CD4-positive, alpha-beta T cell treated with Interleukin-10 for 1 hour (primary cell): ENCODE measurements at regions not wholly inside any gene's neighbourhood (a gene's known extent, or its start where the extent isn't known, plus 50 kb on each side); places are given as distances from the start of the nearest gene placed in this dataset.

Experiments
- DNase-seq: peaks from one replicate; pipeline ENCODE4 v3.0.0-alpha.2; 2020

DNA sequence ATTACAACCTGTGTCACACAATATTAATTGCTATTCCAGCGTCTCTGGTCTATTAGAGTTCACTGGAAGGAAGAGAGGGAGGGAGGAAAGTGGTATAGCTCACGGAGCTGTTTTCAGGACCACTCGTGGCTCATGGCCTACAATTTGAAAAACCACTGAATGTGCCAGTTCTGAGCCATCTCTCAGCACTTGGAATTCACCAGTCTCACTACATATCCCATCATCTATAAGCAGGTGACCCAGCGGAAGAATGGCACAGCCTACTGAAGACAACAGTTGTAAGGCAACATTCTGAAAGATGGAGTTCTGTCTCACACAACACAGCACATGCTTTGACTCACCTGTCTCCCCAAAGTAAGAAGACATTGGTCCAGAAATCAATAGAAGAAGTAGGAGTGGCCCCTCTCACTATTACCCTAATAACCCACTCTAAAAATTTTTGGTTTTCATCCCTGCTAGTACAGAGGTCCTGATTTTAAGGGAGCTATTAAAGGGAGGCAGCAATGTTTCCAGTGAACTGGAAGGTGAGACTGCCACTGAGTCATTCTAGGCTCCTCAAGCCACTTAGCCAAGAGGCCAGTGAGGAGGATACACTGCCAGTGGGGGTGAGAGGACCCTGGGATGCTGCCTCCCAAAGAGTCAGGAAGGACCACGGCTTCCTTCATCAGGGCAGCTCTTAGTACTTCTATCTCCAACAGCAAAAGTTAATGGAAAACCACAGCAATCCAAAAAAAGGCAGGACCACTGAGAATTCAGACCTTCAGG is 50.0 kb upstream of the DOCK9 start:
- DNase-seq, result no peak

DNA sequence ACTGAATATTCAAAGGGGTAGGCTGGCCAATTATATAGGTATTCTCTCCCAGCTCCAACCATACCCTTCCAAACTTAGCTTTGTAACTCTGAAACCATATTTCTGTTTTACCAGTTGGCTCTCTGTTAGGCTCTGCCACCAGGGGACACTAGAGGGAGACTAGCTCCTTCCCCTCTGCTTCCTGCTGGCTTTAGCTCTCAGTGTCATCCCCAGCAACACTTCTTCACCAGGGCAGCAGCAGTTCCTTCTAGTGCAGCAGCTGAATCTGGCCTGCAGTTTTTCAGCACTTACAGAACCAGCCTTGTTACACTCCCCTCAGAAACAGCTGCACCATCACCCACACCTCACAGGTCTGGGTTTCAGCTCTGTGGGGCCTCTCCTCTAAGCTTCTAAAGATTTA is 51.0 kb upstream of the DOCK9 start:
- peak; percentile 51 for DNase-seq

DNA sequence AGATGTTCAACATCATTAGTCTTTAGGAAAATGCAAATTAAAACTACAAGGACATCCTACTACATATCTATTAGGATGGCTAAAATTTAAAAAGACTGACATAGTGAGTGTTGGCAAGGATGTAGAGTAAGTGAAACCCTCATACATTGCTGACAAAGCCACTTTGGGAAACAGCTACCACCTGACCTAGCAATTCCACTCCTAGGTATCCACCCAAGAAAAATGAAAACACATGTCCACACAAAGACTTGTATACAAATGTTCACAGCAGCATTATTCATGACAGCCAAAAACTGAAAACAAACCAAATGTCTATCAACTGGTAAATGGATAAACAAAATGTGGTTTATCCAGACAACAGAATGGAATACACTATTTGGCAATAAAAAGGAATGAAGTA is 51.7 kb upstream of the DOCK9 start:
- DNase-seq, result no peak

DNA sequence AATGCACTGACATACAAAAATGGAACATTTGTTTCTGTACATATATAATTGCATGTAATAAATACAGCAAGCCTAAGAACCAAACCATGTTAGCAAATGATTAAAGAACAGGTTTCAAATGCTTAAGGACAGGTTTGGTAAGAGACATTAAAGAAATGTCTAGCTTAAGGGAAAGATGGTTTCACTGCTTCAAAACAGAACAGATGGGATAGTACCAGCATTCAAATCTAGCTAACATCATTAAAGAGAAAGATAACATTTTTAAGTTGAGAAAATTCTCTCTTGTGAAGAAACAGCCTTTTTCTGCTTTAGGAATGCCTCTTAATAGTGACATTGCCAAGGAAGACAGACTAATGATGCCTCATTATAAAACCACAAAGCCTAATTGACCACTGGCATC is 52.5 kb upstream of the DOCK9 start:
- no peak for DNase-seq

DNA sequence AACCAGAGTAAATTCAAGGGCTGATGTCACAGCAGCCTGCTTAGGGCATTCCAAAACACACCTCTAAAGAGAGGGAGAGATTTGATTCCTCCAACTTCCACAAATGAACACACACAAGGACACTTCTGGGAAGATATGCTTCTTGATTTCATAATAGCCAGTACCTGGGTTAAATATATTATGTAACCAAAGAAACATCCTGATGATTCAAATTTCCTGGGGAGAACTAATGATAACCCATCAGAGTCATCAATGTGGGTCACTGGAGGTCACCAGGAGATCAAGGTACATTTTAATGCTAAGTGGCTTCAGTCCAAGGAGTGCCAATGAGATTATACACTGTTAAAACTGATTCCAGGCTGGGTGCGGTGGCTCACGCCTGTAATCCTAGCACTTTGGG is 54.0 kb upstream of the DOCK9 start:
- DNase-seq, result no peak

DNA sequence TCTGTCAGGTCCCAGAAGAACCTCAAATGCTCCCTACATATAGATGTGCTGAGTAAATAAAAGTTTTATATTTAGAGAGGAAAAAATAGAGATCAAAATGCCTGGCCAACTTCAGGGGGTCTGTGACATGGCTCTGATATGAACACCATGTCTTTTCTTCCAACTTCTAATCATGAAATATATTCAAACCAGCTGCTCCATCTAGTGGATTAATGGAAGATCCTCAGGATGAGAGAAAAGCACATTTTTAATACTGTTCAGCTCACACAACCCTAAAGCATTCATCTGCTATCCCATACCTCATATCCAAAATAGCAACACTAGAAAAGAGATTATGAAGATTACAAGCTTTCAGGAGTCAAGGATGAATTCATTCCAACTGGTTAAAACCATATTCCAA is 56.0 kb upstream of the DOCK9 start:
- DNase-seq, result peak; percentile 41

DNA sequence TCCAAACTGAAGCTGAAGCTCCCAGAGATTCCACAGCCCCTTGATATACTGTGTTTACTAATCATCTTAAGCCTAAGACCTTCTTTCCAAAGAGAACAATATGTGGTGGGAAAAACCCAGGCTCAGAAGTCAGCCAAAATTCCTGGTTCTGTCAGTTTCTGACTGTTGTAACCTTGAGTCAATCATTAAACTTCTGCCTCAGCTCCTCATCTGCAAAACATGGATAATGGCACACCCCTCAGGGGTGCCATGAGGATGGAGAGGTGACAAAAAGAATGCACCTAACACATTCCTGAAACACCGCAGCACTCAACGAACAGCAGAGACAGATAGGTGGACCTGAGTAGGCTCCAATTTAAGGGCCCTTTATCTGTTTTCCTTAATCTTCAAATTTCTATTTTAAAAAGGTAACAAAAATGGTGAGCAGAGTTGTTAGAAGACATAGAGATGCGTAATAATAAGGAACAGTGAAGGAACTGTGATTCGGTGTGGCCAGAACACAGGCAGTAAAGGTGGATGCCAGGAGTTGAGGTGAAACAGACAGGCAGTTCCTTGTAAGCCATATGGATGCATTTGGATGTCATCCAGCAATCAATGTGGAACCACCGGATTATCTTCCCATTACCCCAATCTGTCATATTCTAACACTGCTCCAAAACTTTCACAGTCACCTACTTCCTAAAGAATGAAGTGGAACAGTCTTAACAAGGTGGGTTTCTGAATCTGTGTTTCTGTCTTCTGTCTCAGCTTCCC is 56.6 kb upstream of the DOCK9 start:
- no peak for DNase-seq

DNA sequence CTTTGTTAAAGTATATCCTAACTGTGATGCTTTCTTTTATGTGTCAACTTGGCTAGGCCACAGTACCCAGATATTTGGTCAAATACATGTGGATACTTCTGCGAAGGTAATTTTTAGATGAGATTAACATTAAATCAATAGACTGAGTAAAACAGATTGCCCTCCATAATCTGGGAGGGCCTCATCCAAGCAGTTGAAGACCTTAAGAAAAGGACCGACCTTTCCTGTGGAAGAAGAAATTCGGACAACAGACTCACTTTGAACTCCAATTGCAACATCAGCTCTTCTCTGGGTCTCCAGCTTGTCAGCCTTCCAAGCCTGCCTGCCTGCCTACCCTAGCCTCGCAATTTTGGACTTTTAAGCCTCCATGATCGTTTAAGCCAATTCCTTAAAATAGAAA is 57.9 kb upstream of the DOCK9 start:
- DNase-seq, result no peak

DNA sequence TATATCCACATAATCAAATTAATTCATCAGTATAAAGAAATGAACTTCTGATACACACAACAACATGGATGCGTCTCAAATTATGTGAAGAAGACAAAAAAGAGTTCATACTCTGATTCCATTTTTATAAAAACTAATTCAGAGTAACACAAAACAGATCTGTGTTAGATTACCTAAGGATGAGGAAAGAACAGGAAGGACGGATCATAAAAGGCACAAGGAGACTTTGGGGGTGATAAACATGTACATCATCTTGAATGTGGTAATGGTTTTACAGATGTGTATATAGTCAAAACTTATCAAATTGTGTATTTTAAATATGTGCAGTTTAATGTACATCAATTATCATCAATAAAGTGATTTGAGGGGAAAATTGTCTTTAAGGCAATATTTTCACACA is 59.9 kb upstream of the DOCK9 start:
- DNase-seq, result no peak

DNA sequence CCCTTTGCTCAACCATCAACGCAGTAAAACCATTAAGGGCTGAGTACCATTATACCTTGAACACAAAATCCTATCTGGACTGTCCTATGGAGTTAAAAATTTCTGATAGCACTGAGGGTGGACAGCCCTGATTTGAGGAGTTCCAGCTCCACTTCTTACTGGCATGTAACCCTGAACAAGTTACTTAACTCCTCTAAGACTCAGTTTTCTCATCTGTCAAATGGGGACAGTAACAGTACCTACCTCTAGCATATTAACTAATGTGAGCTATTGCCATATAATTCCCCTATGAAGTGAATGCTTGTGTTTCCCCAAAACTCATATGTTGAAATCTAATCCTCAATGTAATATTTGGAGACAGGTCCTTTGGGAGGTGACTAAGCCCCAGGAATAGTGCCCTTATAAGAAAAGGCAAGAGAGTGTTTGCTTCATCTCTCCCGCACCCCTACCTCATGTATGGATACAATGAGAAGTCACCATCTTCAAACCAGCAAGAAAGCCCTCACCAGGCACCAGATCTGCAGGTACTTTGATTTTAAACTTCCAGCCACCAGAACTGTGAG is 61.9 kb upstream of the DOCK9 start:
- no peak for DNase-seq

DNA sequence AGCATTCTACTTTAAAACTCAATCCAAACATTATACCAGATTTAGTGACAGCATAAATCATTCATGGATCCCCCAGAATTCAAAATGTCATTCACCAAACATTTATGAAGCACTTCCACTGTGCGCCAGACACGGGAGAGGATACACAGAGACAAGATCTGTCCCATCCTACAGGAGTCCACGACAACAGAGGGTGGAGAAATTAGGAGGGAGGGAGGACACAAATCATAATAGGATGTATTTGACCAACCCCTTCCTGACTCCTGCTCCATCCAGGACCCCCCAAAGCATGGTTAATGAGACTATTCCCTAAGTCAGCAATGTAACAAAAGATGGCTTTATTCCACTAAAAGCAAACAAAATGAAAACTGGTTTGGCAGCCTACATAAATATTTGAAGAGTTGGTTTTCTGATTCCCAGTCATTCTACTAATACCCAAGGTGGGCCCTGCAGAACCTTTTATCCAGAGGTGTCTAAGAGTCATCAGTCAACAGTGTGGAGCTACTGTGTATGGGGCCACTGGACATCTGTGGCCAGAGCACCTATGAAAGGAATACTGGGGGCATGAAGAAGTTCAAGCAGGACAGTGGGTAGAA is 62.8 kb upstream of the DOCK9 start:
- no peak for DNase-seq

DNA sequence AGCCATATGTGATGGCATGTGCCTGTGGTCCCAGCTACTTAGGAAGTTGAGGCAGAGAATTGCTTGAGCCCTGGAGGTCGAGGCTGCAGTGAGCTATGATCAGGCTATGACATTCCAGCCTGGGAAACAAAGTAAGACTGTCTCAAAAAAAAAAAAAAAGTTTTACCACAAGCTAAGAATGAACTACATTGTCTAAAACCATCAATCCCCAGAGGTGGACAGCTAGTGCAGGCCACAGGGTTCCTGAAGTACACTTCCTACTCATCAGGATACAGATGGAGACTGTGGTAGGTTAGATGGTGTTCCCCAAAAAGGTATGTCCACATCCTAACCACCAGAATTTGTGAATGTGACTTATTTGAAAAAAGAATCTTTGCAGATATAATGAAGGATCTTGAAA is 63.5 kb upstream of the DOCK9 start:
- DNase-seq, result no peak

DNA sequence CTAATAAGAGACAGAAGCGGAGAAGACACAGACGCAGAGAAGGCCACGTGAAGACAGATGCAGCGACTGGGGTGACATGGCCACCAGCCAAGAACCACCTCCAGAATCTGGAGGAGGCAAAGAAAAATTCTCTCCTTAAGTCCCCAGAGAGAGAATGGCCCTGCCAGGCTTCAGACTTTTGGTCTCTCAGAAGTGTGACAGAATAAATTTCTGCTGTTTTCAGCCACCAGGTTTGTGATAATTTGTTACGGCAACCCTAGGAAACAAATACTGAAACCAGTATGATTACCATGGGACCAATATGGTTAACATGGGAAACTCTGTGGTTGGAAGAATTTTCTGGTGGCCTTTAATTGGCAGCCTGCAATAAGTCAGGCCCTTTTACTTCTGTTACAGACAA is 63.9 kb upstream of the DOCK9 start:
- peak; percentile 17 for DNase-seq

DNA sequence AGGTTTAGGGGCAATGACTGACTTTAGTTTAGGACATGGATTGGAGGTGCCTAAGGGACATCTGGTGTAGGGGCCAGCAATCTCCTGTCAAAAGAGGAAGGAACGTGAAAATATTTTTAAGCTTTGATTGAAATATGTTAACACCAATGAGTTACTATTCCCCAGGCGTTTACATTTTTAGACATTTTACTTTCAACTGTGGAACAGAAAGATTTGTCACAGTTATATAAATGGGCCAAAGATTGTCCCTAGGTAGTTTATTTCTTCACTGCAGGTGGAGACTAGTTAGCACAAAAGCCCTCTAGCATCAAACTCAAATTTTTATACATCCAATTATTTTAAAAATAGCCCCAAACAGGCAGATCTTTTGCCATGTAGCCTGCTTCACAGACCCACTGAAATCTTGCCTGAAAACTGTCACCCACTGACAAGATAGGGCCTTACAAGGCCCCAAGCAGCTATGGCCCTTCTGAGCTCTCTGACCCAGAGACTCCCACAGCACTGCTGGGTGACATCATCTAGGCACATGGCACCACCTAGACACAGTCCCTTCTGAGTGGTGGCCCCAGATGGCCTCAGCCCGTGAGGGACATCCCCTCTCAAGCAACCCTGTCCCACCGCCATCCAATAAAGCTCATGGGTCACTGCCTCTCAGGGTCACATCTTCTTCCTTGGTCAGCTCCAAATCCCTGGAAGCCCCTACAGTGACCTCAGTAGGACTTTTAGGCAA is 64.8 kb upstream of the DOCK9 start:
- DNase-seq, result no peak

DNA sequence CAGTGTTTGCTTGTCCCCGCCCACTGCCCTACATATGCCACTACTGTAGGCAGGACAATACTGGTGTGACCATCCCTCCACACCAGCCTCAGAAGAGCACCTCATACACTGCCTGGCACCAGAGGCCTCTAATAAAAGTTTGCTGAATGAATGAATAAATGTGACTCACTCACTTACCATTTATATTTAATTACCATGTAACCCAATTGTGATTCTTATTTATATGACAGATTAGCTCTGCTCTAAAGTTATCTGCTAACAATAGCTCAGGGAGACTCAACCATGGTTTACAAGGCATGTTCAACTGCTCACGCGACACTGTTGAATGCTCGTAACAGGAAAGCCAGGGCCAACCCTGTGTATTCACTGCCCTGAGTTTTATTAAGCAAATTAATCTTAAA is 66.0 kb upstream of the DOCK9 start:
- DNase-seq, result no peak

DNA sequence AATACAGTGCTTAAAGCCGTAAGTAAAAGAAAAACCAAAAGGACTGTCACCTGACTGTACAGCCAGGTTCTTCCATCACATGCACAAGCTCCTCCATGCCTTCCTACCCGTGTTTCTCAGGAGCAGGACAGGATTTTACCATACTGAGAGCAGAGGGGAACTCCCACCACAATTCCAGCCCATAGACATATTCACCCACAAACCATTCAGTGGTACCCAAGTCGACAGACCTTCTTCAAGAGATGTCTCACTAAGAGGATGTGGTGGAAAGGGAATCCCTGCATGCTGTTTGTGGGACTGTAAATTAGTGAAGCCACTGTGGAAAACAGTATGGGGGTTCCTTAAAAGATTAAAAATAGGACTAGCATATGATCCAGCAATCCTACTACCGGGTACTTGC is 66.9 kb upstream of the DOCK9 start:
- DNase-seq, result no peak

DNA sequence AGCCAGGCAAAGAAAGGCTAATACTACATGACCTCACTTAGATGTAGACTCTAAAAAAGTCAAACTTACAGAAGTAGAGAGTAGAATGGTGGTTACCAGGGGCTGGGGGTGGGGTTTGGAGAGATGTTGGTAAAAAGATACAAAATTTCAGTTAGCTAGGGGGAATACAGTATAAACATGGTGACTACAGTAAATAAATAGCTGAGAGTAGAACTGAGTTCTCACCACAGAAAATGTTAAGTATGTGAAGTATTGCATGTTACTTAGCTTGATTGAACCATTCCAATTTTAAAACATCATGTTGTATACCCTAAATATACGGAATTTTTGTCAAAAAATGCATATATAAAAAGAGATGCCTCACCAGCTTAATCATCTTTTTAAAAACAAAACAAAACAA is 67.5 kb upstream of the DOCK9 start:
- DNase-seq, result no peak

DNA sequence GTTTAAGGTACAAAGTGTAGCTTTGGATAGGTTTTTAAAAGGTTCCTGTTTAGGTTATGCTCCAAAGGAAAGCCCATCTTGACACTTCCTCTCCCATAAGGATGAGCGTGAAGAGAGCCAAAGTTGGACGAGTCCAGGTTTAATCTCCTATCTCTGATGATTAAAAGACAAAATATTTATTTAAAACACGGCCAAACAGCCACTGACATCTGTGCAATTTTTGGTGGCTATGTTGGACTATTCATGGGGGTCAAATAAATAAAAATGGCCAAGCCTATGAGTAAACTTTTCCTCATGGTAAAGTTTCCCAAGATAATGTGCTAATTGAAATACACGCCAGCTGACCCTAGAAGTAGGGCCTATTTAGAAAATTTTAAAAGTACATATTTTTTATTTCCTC is 69.0 kb upstream of the DOCK9 start:
- no peak for DNase-seq

DNA sequence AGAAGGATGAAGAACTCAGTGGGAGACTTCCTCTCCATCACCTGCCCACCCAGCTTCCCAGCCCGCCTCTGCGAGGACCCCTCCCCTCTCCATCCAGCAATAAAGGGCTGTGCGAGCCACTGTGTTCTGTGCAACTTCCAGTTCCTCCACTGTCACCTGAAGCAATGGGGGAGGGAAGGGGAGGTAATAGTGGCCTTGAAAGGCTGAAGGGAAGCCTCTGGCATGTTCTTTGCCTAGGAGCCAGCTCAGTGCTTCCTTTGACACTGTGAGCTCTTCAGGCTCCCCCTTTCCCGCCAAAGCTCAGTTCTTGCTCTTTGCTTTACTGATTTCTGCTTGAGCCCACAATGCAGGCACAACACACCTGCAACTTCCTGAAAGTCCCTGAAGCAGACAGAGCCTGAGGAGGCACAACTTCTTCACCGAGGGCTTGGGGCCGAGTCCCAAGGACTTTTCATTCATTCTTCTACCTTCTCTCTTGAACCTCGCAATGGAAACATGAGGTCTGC is 73.2 kb upstream of the DOCK9 start:
- no peak for DNase-seq

DNA sequence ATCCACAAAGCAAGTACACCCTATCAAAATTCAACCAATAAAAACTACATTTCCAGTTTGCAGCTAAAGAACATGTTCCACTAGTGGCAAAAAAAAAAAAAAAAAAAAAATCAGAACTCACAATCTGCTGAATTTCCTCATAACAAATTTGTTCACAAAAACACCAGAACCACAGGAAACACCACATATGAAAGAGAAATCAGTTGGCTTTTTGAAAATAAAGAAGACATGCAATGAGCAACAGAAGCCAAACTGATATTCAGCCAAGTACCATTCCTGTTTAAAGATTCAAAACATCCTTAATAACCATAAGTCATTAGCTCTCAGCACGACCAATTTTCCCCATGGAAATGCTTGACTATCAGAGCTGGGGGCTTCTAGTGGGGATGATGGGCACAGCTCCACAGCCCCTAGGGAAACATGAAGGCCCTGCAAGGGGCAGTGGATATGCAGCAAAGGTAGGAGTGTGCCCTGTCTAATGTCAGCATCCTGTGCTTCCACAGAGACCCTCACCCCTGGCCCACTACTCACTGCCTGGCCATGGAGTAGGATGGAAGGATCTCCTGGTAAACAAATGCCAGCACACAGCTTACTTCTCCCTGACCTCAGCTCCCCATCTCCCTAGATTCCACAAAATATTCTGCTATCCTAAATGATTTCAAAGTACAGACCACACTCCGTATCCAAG is 74.0 kb upstream of the DOCK9 start:
- peak; percentile 34 for DNase-seq

DNA sequence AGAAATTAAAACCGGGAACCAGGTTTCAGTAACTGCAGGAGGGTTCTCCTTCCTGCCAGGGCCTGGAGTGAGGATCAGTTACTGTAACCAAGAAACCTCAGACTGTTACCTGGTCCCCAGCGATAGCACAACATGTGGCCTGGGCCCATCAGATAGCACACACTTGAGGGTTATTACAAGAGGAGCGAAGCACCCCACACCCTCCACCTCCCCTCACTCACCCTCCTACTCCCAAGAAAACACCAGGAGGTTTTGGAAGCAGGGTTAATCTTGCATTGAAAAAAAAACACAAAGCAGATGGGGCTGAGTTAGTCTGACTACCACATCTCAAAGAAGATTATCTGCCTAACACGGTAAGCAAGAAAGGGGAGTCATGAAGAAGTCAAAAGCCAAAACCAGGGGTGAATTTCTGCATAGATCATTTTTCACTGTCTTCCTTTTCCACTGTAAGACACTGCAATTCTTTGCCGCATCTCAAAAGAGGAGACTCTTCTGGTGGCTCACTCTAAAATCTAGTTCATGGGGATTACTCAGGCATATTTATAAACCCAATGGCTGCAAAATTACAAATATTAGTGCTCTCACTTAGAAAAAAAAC is 75.9 kb upstream of the DOCK9 start:
- peak; percentile 15 for DNase-seq

DNA sequence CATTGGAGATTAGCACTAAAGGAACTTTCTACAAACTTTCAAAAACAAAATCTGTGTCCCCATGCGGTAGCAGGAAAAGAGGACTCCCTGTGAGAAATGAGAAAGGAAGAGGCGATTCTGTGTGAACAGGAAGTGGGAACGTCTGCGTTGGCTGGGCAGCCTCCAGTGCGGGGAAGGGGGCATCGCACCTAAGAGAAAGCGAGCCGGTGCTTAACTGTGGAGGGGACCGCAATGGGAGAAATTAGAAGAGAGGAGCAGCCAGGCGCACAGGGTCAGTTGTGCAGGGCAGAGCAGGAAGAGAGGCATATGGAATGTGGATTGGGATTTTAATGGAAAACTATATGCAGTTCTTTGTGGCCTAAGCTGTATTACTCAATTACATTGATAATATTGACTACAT is 77.4 kb upstream of the DOCK9 start:
- DNase-seq, result peak; percentile 17
